Nephron (organoid): ENCODE measurements at regions not wholly inside any gene's neighbourhood (a gene's known extent, or its start where the extent isn't known, plus 50 kb on each side); places are given as distances from the start of the nearest gene placed in this dataset.

Source experiments
- H3K27ac Mint-ChIP-seq, 3 experiments: 2 replicates each; pipeline ENCODE4 v1.8.0; 2020; ENCODE audit warnings: mixed read lengths in 3 of 3, mild to moderate bottlenecking in 2 of 3, moderate library complexity in 1 of 3
- H3K27me3 Mint-ChIP-seq: 2 replicates; pipeline ENCODE4 v1.8.0; 2021; ENCODE audit warnings: low read depth, mild to moderate bottlenecking, moderate library complexity, mixed read lengths
- H3K36me3 Mint-ChIP-seq: 2 replicates; pipeline ENCODE4 v1.8.0; 2020; ENCODE audit warnings: low read depth, mixed read lengths
- H3K4me1 Mint-ChIP-seq: 2 replicates; pipeline ENCODE4 v1.8.0; 2020; ENCODE audit warnings: mixed read lengths
- H3K4me3 Mint-ChIP-seq, 3 experiments: 2 replicates each; pipeline ENCODE4 v1.8.0; 2020; ENCODE audit warnings: mild to moderate bottlenecking in 3 of 3, mixed read lengths in 3 of 3, moderate library complexity in 2 of 3
- H3K9me3 Mint-ChIP-seq: 2 replicates; pipeline ENCODE4 v1.8.0; 2020; ENCODE audit warnings: mixed read lengths
- CTCF ChIP-seq, 3 experiments: fragments of 200-600 bp; sonication (generic); IDR thresholded peaks; one replicate each; pipeline ENCODE4 v1.5.0; 2021; ENCODE audit warnings: antibody characterized with exemption in 3 of 3; ENCODE audit not compliant: unreplicated experiment in 3 of 3

GRCh38 chr5:20608567-20608966 lies 620.6 kb upstream of the CDH18 start:
- Mint-ChIP-seq H3K9me3 (no peaks in the 10 kb centered on the region), H3K27me3 (no peaks in the 10 kb centered on the region), H3K27ac (no peak overlapping the region), H3K4me1 (peaks cover 6% of the 10 kb centered on the region), H3K36me3 (no peaks in the 10 kb centered on the region), H3K4me3 (no peak overlapping the region)
- TF ChIP-seq CTCF (IDR thresholded peaks at IDR 0.05; ENCODE audit: unreplicated experiment in 3 of 3), result no peak

DNA sequence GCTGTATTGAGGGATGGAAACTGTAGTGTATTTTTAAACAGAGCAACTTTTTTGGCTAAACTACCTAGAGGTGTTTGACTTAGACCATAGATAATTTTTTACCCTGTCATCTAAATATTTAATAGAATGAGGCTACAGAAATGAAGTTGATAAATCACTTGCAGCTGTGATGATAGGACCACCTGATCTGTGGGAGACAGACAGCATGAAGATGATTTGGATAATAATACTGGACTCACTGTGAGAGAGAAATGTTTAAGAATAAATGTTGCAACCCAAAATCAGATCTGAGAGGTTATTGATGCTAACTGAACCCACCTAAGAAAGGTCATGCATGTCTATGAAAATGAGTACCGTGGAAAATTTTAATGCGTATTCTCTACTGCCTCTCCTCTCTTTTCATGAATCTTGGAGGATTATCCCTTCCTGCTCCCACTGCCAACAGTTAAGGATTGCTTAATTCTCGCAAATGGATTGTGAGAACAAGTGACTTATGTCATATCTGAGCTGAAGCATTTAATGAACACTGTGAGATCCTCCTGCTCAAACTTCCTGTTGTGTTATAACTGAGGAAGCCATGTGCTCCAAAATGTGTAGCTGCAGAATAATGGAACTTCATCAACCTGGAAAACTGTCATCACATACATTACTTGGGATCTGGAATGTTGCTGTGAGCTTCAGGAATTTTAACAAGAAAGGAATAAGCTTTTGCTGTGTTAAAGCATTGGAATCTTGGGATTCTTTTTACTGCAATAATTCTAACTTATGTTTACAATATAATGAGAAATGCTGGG lies 617.9 kb upstream of the CDH18 start:
- H3K27ac Mint-ChIP-seq, result peak overlapping the region in 1 of 3 experiments; percentile 18
- no peak overlapping the region for H3K4me3 Mint-ChIP-seq
- H3K27me3 Mint-ChIP-seq, result no peaks in the 10 kb centered on the region
- H3K4me1 Mint-ChIP-seq, result peaks cover 6% of the 10 kb centered on the region
- no peak for TF ChIP-seq CTCF (IDR thresholded peaks at IDR 0.05; ENCODE audit: unreplicated experiment in 3 of 3)
- peaks cover 13% of the 10 kb centered on the region for H3K9me3 Mint-ChIP-seq
- no peaks in the 10 kb centered on the region for H3K36me3 Mint-ChIP-seq

GRCh38 chr5:20604992-20605391 lies 617.0 kb upstream of the CDH18 start:
- H3K4me1 Mint-ChIP-seq, result peaks cover 6% of the 10 kb centered on the region
- H3K27ac Mint-ChIP-seq, result no peak overlapping the region
- no peak overlapping the region for H3K4me3 Mint-ChIP-seq
- H3K9me3 Mint-ChIP-seq, result peaks cover 13% of the 10 kb centered on the region
- no peak for TF ChIP-seq CTCF (IDR thresholded peaks at IDR 0.05; ENCODE audit: unreplicated experiment in 3 of 3)
- no peaks in the 10 kb centered on the region for H3K36me3 Mint-ChIP-seq
- no peaks in the 10 kb centered on the region for H3K27me3 Mint-ChIP-seq

DNA sequence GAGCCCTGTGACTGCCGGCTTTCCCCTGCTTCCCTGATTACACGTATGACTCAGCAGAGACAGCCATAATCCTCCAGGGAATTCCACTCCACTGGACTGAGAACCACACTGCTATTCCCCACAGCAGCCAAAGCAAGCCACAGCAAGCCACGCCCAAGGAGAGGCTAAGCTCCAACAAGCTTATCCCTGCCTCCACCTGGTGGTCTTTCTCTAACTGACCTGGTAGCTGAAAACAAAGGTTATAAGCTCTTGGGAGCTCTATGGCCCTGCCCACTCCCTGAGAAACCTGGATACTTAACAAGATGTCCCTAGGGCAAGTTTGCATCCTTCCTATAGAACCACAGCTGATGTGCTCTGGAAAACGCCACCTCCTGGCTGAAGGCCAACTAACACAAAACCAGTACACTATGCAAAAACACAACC lies 613.7 kb upstream of the CDH18 start:
- Mint-ChIP-seq H3K27me3 (no peaks in the 10 kb centered on the region), H3K36me3 (no peaks in the 10 kb centered on the region), H3K4me1 (peaks cover 6% of the 10 kb centered on the region), H3K9me3 (peaks cover 13% of the 10 kb centered on the region), H3K4me3 (no peak overlapping the region), H3K27ac (no peak overlapping the region)
- TF ChIP-seq CTCF (IDR thresholded peaks at IDR 0.05; ENCODE audit: unreplicated experiment in 3 of 3), result no peak

GRCh38 chr5:20590356-20590755 lies 602.4 kb upstream of the CDH18 start:
- Mint-ChIP-seq H3K36me3 (no peaks in the 10 kb centered on the region), H3K4me1 (no peaks in the 10 kb centered on the region), H3K27ac (no peak overlapping the region), H3K9me3 (no peaks in the 10 kb centered on the region), H3K4me3 (no peak overlapping the region), H3K27me3 (no peaks in the 10 kb centered on the region)
- no peak for TF ChIP-seq CTCF (IDR thresholded peaks at IDR 0.05; ENCODE audit: unreplicated experiment in 3 of 3)

DNA sequence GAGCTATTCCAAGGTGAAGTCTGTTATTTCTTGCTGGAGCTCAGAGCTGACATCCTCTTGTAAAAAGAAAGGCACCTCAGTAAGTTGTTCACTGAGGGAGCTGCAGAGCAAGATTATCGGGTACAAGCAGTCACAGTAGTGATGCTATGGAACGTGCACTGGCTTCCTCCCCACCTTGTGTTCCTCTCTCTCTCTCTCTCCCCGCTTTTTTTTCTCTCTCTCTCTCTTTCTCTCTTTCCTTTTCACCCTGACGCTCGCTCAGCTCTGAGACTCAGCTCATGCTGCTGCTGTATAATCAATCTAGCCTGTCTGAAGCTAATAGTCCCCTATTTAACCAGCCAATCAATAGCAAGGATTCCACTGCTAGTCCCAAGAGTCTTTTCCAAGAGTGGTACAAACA lies 587.6 kb upstream of the CDH18 start:
- Mint-ChIP-seq H3K9me3 (no peaks in the 10 kb centered on the region), H3K4me1 (peaks cover 4% of the 10 kb centered on the region), H3K36me3 (no peaks in the 10 kb centered on the region), H3K27me3 (no peaks in the 10 kb centered on the region), H3K27ac (no peak overlapping the region), H3K4me3 (no peak overlapping the region)
- no peak for TF ChIP-seq CTCF (IDR thresholded peaks at IDR 0.05; ENCODE audit: unreplicated experiment in 3 of 3)
